ENCODE measurements at regions not wholly inside any gene's neighbourhood (a gene's known extent, or its start where the extent isn't known, plus 50 kb on each side); places are given as distances from the start of the nearest gene placed in this dataset.
"Not testable (repeated sequence)": the region's sequence is repeated elsewhere in the genome, so short reads cannot be mapped to it uniquely, and the experiment has no call there.

DNA sequence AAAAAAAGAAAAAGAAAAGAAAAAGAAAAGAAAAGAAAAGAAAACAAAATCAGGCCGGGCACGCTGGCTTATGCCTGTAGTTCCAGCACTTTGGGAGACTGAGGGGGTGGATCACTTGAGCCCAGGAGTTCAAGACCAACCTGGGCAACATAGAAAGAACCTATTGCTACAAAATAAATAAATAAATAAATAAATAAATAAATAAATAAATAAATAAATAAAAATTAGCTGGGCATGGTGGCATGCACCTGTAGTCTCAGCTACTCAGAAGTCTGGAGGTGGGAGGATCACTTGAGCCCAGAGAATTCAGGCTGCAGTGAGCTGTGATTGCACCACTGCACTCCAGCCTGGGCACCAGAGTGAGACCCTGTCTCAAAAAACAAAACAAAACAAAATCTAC lies 809.7 kb upstream of the AUTS2 start:
- not testable (repeated sequence) for H2AFZ ChIP-seq (ENCODE audit: low read depth, low read length); H3K27me3 ChIP-seq (ENCODE audit: insufficient read depth, low read length); H3K9me3 ChIP-seq (ENCODE audit: low read length); H3K36me3 ChIP-seq (ENCODE audit: insufficient read depth, low read length); H3K4me1 ChIP-seq (ENCODE audit: insufficient read depth, low read length); H3K4me3 ChIP-seq (ENCODE audit: low read length)

DNA sequence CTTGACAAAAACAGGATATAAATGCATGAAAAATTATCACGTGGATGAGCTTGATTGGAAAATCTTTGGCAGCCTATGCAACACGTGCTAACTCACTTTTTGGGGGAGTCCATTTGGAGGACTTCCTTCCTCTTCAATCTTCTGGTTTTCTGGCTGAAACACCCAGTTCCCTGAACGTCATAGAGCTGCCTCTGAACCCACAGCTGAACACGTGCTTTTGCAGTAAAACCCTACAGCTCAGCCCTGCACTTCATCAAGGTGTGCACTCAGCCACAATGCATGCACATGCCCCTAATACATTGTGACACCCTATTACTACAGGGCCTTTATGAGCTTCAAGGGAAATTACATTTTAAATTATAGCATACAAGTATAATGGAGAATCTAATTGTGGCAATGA lies 808.7 kb upstream of the AUTS2 start:
- Histone ChIP-seq H3K36me3 (ENCODE audit: insufficient read depth, low read length) (no peaks in the 10 kb centered on the region), H3K9me3 (ENCODE audit: low read length) (no peaks in the 10 kb centered on the region), H3K4me1 (ENCODE audit: insufficient read depth, low read length) (no peaks in the 10 kb centered on the region), H3K27me3 (ENCODE audit: insufficient read depth, low read length) (peaks cover 2% of the 10 kb centered on the region), H3K4me3 (ENCODE audit: low read length) (no peak overlapping the region), H2AFZ (ENCODE audit: low read depth, low read length) (no peak overlapping the region)

DNA sequence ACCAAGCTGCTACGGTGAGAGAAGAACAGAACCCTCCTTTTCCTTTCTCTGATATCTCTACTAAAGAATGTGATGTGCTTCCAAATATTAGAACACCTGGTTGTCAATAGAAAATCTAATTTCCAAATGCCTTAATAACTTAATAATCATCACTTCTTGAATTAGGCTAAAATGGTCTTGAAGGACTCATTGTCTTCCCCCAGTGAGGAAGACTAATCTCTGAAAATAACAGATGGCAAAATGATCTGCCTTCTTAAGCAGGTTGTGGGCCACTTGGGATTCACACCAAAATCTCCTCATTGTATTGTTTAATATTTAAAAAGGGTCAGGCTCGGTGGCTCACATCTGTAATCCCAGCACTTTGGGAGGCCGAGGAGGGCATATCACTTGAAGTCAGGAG lies 805.9 kb upstream of the AUTS2 start:
- no peak overlapping the region for H3K4me3 ChIP-seq (ENCODE audit: low read length)
- H2AFZ ChIP-seq (ENCODE audit: low read depth, low read length) = no peak overlapping the region
- no peaks in the 10 kb centered on the region for H3K36me3 ChIP-seq (ENCODE audit: insufficient read depth, low read length)
- no peaks in the 10 kb centered on the region for H3K4me1 ChIP-seq (ENCODE audit: insufficient read depth, low read length)
- H3K9me3 ChIP-seq (ENCODE audit: low read length) = no peaks in the 10 kb centered on the region
- no peaks in the 10 kb centered on the region for H3K27me3 ChIP-seq (ENCODE audit: insufficient read depth, low read length)

DNA sequence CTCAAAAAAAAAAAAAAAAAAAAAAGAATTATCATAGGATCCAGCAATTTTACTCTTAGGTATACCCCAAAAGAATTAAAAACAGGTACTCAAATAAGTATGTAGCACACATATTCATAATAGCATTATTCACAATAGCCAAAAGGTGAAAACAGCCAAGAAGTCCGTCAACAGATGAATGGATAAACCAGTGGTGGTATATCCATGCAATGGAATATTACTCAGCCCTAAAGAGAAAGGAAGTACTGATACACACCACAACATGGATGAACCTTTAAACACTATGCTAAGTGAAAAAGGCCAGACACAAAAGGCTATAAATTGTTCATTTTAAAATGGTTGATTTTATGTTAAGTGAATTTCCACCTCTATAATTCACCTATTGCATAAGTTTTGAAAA lies 804.8 kb upstream of the AUTS2 start:
- H3K9me3 ChIP-seq (ENCODE audit: low read length) = no peaks in the 10 kb centered on the region
- no peaks in the 10 kb centered on the region for H3K36me3 ChIP-seq (ENCODE audit: insufficient read depth, low read length)
- H2AFZ ChIP-seq (ENCODE audit: low read depth, low read length) = no peak overlapping the region
- no peaks in the 10 kb centered on the region for H3K4me1 ChIP-seq (ENCODE audit: insufficient read depth, low read length)
- H3K27me3 ChIP-seq (ENCODE audit: insufficient read depth, low read length) = no peaks in the 10 kb centered on the region
- no peak overlapping the region for H3K4me3 ChIP-seq (ENCODE audit: low read length)

DNA sequence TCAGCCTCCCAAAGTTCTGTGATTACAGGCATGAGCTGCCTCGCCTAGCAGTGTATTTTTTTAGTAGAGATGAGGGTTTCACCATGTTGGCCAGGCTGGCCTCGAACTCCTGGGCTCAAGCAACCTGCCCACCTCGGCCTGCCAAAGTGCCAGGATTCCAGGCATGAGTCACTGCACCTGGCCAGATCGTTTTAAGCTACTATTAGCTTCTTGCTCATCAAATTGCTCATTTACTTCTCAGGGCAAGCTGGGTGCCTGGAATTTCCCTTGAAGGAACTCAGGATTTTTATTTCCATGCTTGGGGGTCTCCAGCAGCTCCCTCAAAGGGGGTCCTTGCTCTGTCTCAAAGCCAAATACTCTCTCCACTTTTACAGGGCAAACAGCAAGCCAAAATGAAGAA lies 798.0 kb upstream of the AUTS2 start:
- no peaks in the 10 kb centered on the region for H3K36me3 ChIP-seq (ENCODE audit: insufficient read depth, low read length)
- no peak overlapping the region for H2AFZ ChIP-seq (ENCODE audit: low read depth, low read length)
- no peak overlapping the region for H3K4me3 ChIP-seq (ENCODE audit: low read length)
- H3K9me3 ChIP-seq (ENCODE audit: low read length) = no peaks in the 10 kb centered on the region
- H3K4me1 ChIP-seq (ENCODE audit: insufficient read depth, low read length) = no peaks in the 10 kb centered on the region
- H3K27me3 ChIP-seq (ENCODE audit: insufficient read depth, low read length) = no peaks in the 10 kb centered on the region

- Histone ChIP-seq H2AFZ (ENCODE audit: low read depth, low read length) (no peak overlapping the region), H3K4me3 (ENCODE audit: low read length) (no peak overlapping the region), H3K27me3 (ENCODE audit: insufficient read depth, low read length) (no peaks in the 10 kb centered on the region), H3K36me3 (ENCODE audit: insufficient read depth, low read length) (no peaks in the 10 kb centered on the region), H3K9me3 (ENCODE audit: low read length) (no peaks in the 10 kb centered on the region), H3K4me1 (ENCODE audit: insufficient read depth, low read length) (no peaks in the 10 kb centered on the region)
Observed at GRCh38 chr7:68805159-68805558, 793.1 kb upstream of the AUTS2 start.

DNA sequence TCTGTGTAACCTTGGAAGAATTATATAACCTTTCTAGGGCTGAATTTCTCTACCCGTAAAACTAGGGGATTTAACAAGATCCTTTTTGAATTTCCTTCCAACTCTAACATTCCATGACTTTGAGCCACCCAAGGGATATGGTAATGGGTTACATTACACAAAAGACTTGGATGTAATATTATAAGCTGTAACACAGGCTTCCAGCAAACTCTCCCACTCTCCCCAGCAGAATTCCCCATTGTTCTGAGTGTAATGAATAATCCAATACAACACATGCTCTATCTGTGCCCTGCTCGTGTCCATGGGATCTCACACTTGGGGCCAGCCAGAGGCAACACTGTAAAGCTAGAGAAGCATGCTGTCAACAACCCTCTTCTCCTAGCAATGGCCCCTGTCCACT lies 790.6 kb upstream of the AUTS2 start:
- Histone ChIP-seq H3K27me3 (ENCODE audit: insufficient read depth, low read length) (no peaks in the 10 kb centered on the region), H3K36me3 (ENCODE audit: insufficient read depth, low read length) (no peaks in the 10 kb centered on the region), H3K4me3 (ENCODE audit: low read length) (no peak overlapping the region), H3K4me1 (ENCODE audit: insufficient read depth, low read length) (no peaks in the 10 kb centered on the region), H3K9me3 (ENCODE audit: low read length) (no peaks in the 10 kb centered on the region), H2AFZ (ENCODE audit: low read depth, low read length) (no peak overlapping the region)

GRCh38 chr7:68813551-68814080 lies 784.7 kb upstream of the AUTS2 start:
- H3K36me3 ChIP-seq (ENCODE audit: insufficient read depth, low read length) = no peaks in the 10 kb centered on the region
- H3K9me3 ChIP-seq (ENCODE audit: low read length) = no peaks in the 10 kb centered on the region
- H2AFZ ChIP-seq (ENCODE audit: low read depth, low read length) = no peak overlapping the region
- no peak overlapping the region for H3K4me3 ChIP-seq (ENCODE audit: low read length)
- no peaks in the 10 kb centered on the region for H3K4me1 ChIP-seq (ENCODE audit: insufficient read depth, low read length)
- no peaks in the 10 kb centered on the region for H3K27me3 ChIP-seq (ENCODE audit: insufficient read depth, low read length)

DNA sequence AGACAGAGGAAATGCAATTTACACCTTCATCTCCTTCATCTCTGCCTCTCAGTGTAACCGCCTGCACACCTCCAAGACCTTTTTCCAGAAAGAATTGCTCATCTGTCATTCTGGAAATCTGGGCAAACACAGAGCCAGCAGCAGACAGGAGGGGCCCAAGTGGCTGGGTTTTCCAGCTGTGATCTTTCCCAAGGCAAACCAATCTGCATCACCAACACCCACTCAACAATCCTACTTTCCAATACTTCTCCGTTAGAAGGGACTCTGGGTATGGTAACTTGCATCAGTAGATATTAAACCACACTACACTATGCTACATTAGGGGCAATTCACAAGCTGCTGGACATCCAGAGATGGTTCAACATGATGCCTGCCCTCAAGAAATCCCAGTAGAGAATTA lies 781.8 kb upstream of the AUTS2 start:
- Histone ChIP-seq H3K4me1 (ENCODE audit: insufficient read depth, low read length) (no peaks in the 10 kb centered on the region), H3K27me3 (ENCODE audit: insufficient read depth, low read length) (no peaks in the 10 kb centered on the region), H3K4me3 (ENCODE audit: low read length) (no peak overlapping the region), H2AFZ (ENCODE audit: low read depth, low read length) (no peak overlapping the region), H3K9me3 (ENCODE audit: low read length) (no peaks in the 10 kb centered on the region), H3K36me3 (ENCODE audit: insufficient read depth, low read length) (no peaks in the 10 kb centered on the region)

DNA sequence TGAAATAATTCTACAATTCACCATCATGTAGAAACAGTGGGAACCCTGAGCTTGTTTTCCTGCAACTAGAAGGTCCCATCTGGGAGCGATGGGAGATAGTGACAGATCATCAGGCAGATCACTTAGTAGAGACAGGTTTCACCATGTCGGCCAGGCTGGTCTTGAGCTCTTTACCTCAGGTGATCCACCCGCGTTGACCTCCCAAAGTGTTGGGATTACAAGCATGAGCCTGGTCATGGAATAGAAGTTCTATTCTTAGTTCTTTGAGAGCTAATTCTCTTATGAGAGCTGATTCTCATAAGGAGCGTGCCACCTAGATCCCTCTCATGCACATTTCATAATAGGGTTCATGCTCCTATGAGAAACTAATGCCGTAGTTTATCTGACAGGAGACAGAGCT lies 778.0 kb upstream of the AUTS2 start:
- Histone ChIP-seq H3K4me1 (ENCODE audit: insufficient read depth, low read length) (no peaks in the 10 kb centered on the region), H2AFZ (ENCODE audit: low read depth, low read length) (no peak overlapping the region)

DNA sequence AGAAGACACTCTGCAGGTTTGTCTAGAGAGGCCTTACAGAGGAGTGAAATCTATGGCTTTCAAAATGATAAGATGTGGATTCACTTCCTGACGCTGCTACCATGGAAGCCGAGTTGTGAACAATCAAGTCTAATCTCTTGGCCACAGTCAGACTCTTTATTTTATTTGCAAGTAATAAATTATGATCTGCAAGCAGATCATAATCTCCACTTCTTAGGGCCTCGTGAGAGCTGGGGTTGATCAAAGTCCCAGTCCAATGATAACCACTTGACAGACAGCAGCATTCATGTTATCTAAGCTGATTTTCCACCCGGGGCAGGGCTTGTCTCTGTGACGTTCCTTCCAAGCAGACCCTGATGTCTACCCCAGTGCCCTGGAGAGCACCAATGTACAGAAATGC lies 776.4 kb upstream of the AUTS2 start:
- Histone ChIP-seq H3K9me3 (ENCODE audit: low read length) (no peaks in the 10 kb centered on the region), H3K4me3 (ENCODE audit: low read length) (no peak overlapping the region), H2AFZ (ENCODE audit: low read depth, low read length) (no peak overlapping the region), H3K4me1 (ENCODE audit: insufficient read depth, low read length) (no peaks in the 10 kb centered on the region), H3K36me3 (ENCODE audit: insufficient read depth, low read length) (no peaks in the 10 kb centered on the region), H3K27me3 (ENCODE audit: insufficient read depth, low read length) (no peaks in the 10 kb centered on the region)

More for the DNA sequence above, 778.0 kb upstream of the AUTS2 start:
- H3K4me3 ChIP-seq (ENCODE audit: low read length) = no peak overlapping the region
- H3K27me3 ChIP-seq (ENCODE audit: insufficient read depth, low read length) = no peaks in the 10 kb centered on the region
- H3K9me3 ChIP-seq (ENCODE audit: low read length) = no peaks in the 10 kb centered on the region
- no peaks in the 10 kb centered on the region for H3K36me3 ChIP-seq (ENCODE audit: insufficient read depth, low read length)

- H3K4me1 ChIP-seq (ENCODE audit: insufficient read depth, low read length) = no peaks in the 10 kb centered on the region
- H2AFZ ChIP-seq (ENCODE audit: low read depth, low read length) = no peak overlapping the region
- no peaks in the 10 kb centered on the region for H3K36me3 ChIP-seq (ENCODE audit: insufficient read depth, low read length)
- no peaks in the 10 kb centered on the region for H3K9me3 ChIP-seq (ENCODE audit: low read length)
- H3K4me3 ChIP-seq (ENCODE audit: low read length) = no peak overlapping the region
- H3K27me3 ChIP-seq (ENCODE audit: insufficient read depth, low read length) = no peaks in the 10 kb centered on the region
Observed at GRCh38 chr7:68823996-68824780, 774.1 kb upstream of the AUTS2 start.

DNA sequence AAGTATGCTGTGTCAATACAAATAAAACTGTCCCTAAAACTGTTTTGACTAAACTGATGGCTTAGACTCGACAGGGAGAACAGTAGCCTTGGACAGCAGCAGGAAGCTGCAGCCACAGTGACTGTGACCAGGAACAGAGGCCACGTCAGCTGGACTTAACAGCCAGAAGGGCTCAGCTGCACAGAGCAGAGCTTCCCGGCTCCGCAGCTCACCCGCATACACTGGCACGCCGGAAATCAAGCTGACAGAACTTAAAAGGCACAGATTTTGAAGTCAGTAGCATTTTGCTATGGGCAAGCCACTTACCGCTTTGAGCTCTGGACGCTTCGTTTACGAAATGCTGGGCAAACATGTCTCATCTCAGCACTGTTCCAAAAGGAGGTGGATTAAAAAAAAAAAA lies 769.7 kb upstream of the AUTS2 start:
- no peaks in the 10 kb centered on the region for H3K4me1 ChIP-seq (ENCODE audit: insufficient read depth, low read length)
- H3K36me3 ChIP-seq (ENCODE audit: insufficient read depth, low read length) = no peaks in the 10 kb centered on the region
- no peaks in the 10 kb centered on the region for H3K27me3 ChIP-seq (ENCODE audit: insufficient read depth, low read length)
- H3K4me3 ChIP-seq (ENCODE audit: low read length) = no peak overlapping the region
- no peaks in the 10 kb centered on the region for H3K9me3 ChIP-seq (ENCODE audit: low read length)
- no peak overlapping the region for H2AFZ ChIP-seq (ENCODE audit: low read depth, low read length)

DNA sequence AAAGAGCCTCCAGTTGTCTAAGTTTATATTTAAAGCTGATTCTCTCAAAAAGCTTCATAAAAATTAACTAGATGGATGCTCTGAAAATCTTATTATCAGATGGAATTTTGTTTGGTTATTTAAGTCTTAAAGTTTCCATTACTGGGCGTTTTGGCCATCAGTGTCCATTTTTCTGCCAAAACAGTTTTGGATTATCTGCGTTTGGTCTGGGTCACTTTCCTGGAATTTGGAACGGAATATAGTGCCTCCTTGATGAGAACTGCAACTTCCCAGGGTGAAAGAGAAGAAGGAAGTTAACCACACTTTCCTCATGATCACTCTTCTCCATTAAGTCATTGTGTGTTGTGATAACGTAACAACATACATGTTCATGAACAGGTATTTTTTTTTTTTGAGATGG lies 764.9 kb upstream of the AUTS2 start:
- Histone ChIP-seq H3K9me3 (ENCODE audit: low read length) (no peaks in the 10 kb centered on the region), H3K4me3 (ENCODE audit: low read length) (no peak overlapping the region), H3K4me1 (ENCODE audit: insufficient read depth, low read length) (no peaks in the 10 kb centered on the region), H2AFZ (ENCODE audit: low read depth, low read length) (no peak overlapping the region), H3K36me3 (ENCODE audit: insufficient read depth, low read length) (no peaks in the 10 kb centered on the region), H3K27me3 (ENCODE audit: insufficient read depth, low read length) (no peaks in the 10 kb centered on the region)
